ENCODE measurements at regions not wholly inside any gene's neighbourhood (a gene's known extent, or its start where the extent isn't known, plus 50 kb on each side); places are given as distances from the start of the nearest gene placed in this dataset.

DNA sequence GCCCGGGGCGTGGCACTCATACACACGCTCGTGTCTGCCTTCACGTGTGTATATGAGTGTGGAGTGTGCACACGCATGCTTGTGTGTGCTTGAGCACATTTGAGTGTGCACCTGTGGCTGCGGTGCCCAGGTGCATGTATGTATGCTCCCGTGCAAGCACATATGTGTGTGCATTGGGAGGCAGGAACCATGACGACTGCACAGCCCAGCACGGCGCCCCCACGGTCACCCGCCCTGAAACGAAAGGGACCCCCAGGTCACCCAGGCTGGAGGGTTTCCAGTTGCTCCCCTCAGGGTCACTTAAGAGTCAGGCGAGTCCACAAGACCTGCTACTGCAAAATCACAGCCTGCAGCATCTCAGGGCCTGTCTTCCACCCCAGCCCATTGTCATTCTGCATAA, 94.7 kb downstream of the YTHDF1 start:
- TF ChIP-seq YY1 (IDR thresholded peaks at IDR 0.05; ENCODE audit: insufficient read depth, insufficient read length) = no peak
- no peak for TF ChIP-seq ZNF274 (IDR thresholded peaks at IDR 0.05; ENCODE audit: low read depth, low read length)
- TF ChIP-seq SUZ12 (IDR thresholded peaks at IDR 0.05; ENCODE audit: extremely low read depth, insufficient read depth, insufficient read length) = no peak

Measured in NT2/D1 (cell line).